OCI-LY1 (cell line): ENCODE measurements at regions not wholly inside any gene's neighbourhood (a gene's known extent, or its start where the extent isn't known, plus 50 kb on each side); places are given as distances from the start of the nearest gene placed in this dataset.

Experiments used
- EZH2 ChIP-seq: fragments of 200-600 bp; sonication (generic), shearing (Covaris generic); IDR thresholded peaks from 2 replicates; pipeline ENCODE4 v1.8.0; 2017; ENCODE audit warnings: borderline replicate concordance, mixed run types, mild to moderate bottlenecking, antibody characterized with exemption, low read length, moderate library complexity, mixed read lengths
- TF ChIP-seq, protein P1 (sequence below): fragments of 200-600 bp; sonication (generic), shearing (Covaris generic); IDR thresholded peaks from 2 replicates; pipeline ENCODE4 v1.5.1; 2017; ENCODE audit warnings: mild to moderate bottlenecking, antibody characterized with exemption, low read length, moderate library complexity, mixed read lengths

DNA sequence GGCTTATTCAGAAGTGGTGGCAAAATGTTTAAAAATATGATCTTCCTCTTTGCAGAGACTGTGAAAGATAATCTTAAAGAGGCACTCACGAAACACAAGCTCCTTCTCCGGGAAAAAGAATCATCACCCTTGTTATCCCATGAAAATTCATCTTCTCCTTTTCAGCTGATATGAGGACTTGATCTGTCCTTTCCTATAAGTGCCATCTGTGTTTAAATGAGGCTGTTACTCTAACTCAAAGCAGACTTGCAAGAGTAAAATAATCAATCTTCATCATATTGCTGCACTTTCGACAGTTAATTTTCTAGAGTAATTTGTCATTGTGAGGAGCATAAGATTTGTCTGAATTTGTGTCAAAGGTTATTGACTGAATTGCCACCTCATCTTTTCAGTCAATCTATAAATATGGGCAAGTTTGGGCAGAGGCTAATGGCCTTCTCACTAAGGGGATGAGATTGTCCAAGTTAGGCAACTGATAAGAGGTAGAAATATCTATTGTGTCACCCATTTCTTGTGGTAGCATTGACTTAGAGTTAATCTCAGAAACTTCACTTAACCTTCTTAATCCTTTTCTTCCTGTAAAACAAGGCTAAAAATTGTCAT lies 452.9 kb downstream of the GRXCR1 start:
- TF ChIP-seq, protein P1, sequence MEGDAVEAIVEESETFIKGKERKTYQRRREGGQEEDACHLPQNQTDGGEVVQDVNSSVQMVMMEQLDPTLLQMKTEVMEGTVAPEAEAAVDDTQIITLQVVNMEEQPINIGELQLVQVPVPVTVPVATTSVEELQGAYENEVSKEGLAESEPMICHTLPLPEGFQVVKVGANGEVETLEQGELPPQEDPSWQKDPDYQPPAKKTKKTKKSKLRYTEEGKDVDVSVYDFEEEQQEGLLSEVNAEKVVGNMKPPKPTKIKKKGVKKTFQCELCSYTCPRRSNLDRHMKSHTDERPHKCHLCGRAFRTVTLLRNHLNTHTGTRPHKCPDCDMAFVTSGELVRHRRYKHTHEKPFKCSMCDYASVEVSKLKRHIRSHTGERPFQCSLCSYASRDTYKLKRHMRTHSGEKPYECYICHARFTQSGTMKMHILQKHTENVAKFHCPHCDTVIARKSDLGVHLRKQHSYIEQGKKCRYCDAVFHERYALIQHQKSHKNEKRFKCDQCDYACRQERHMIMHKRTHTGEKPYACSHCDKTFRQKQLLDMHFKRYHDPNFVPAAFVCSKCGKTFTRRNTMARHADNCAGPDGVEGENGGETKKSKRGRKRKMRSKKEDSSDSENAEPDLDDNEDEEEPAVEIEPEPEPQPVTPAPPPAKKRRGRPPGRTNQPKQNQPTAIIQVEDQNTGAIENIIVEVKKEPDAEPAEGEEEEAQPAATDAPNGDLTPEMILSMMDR = no peak
- no peak for TF ChIP-seq EZH2
